HG03520 (cell line): ENCODE measurements at regions not wholly inside any gene's neighbourhood (a gene's known extent, or its start where the extent isn't known, plus 50 kb on each side); places are given as distances from the start of the nearest gene placed in this dataset.
"Not testable (repeated sequence)": the region's sequence is repeated elsewhere in the genome, so short reads cannot be mapped to it uniquely, and the experiment has no call there.

ENCODE experiments used
- ATAC-seq: cut with Tn5 transposase; IDR thresholded peaks from one replicate; pipeline ENCODE4 v1.9.1; 2021; ENCODE audit warnings: mild to moderate bottlenecking, moderate library complexity; ENCODE audit not compliant: unreplicated experiment

GRCh38 chr2:174697255-174697654 is 67.0 kb downstream of the CHRNA1 start:
- ATAC-seq = peak; percentile 94

GRCh38 chr2:174694920-174695319 is 69.4 kb downstream of the CHRNA1 start:
- no peak for ATAC-seq

GRCh38 chr2:174694196-174694878 is 69.9 kb downstream of the CHRNA1 start:
- no peak for ATAC-seq

- no peak for ATAC-seq
Measured at GRCh38 chr2:174693344-174693743, 70.9 kb downstream of the CHRNA1 start.

- ATAC-seq = no peak
Measured at GRCh38 chr2:174692256-174692919, 71.9 kb downstream of the CHRNA1 start.

GRCh38 chr2:174691201-174691779 is 73.0 kb downstream of the CHRNA1 start:
- no peak for ATAC-seq

- ATAC-seq = no peak
Measured at GRCh38 chr2:174690026-174690425, 74.2 kb downstream of the CHRNA1 start.

- ATAC-seq = peak; percentile 48
Measured at GRCh38 chr2:174688079-174688478, 76.2 kb downstream of the CHRNA1 start.

GRCh38 chr2:174686430-174686829 is 77.8 kb downstream of the CHRNA1 start:
- no peak for ATAC-seq

GRCh38 chr2:174683392-174683759 is 80.9 kb downstream of the CHRNA1 start:
- no peak for ATAC-seq

GRCh38 chr2:174682578-174683391 is 81.5 kb downstream of the CHRNA1 start:
- ATAC-seq = peak; percentile 50

GRCh38 chr2:174682007-174682577 is 82.2 kb downstream of the CHRNA1 start:
- ATAC-seq = peak; percentile 31

GRCh38 chr2:174681099-174682006 is 82.9 kb downstream of the CHRNA1 start:
- no peak for ATAC-seq

GRCh38 chr2:174680221-174680620 is 82.6 kb upstream of the WIPF1 start:
- no peak for ATAC-seq

GRCh38 chr2:174678395-174678794 is 80.8 kb upstream of the WIPF1 start:
- no peak for ATAC-seq

- no peak for ATAC-seq
Measured at GRCh38 chr2:174675615-174676014, 78.0 kb upstream of the WIPF1 start.

GRCh38 chr2:174673876-174674275 is 76.3 kb upstream of the WIPF1 start:
- ATAC-seq = no peak

- ATAC-seq = no peak
Measured at GRCh38 chr2:174673440-174673839, 75.8 kb upstream of the WIPF1 start.

GRCh38 chr2:174671532-174671931 is 73.9 kb upstream of the WIPF1 start:
- ATAC-seq = not testable (repeated sequence)

GRCh38 chr2:174670446-174670845 is 72.8 kb upstream of the WIPF1 start:
- no peak for ATAC-seq
